Stimulated activated CD8-positive, alpha-beta memory T cell treated with anti-CD3 and anti-CD28 coated beads, Interleukin-4, amount 100 ng/mL, for 24 hours (primary cell): ENCODE measurements at regions not wholly inside any gene's neighbourhood (a gene's known extent, or its start where the extent isn't known, plus 50 kb on each side); places are given as distances from the start of the nearest gene placed in this dataset.

Experiments used
- DNase-seq: peaks from one replicate; pipeline ENCODE4 v3.0.0-alpha.2; 2020; ENCODE audit warnings: low read depth

DNA sequence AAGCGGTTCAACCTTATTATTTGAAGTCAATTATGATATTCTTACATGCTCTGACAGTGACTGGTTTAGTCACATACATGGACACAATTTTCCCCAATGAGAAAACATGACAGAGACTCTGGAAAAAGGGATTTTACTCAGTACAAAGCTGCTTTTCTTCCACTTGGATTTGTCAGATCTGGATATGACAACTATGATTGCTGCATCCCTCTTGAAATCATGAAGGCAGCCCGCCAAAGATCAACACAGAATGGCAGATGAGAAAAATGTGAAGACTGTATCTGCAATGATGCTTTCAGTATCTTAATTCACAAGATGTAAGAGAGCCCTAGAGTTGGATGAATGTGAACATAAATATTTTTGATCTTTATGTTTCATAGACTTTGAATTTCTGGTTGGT is 439.6 kb downstream of the CDH8 start:
- no peak for DNase-seq

DNA sequence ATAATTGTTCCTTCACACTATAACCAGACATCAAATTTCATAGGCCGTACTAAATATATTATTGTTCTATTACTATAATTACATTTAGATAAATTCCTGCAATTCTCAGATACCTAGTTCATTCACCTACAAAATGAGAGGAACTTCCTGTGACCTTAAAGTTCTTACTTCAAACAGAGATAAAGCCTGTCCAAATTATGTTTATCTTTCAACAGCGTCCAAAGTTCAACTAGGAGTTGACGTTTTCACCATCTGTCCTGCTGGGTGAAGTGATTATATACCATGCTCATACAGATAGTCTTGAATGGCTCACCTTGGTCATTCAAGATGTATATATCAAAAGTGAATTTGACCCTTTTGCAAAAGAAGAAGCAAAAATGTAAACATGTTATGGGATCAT is 440.6 kb downstream of the CDH8 start:
- DNase-seq: no peak

DNA sequence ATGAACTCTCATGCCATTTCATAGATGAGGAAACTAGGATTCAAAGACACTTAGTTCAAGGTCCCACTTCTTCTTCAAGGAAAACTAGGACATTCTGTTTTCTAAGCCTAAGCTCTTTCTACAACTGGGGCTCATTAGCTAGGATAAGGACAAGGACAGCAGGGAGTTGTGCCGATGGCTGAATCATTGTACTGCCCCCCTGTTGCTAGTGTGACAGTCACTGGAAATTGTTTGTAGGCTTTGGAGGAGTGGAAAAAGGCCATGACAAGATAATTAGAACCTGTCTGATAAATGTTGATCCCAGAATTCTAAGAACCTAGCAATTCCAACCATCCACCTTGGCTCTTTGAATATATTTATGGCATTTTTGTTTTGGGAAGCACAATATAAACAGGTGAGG is 445.7 kb downstream of the CDH8 start:
- DNase-seq: no peak

- DNase-seq: no peak
These were observed 448.7 kb downstream of the CDH8 start for GRCh38 chr16:61587526-61587925.

DNA sequence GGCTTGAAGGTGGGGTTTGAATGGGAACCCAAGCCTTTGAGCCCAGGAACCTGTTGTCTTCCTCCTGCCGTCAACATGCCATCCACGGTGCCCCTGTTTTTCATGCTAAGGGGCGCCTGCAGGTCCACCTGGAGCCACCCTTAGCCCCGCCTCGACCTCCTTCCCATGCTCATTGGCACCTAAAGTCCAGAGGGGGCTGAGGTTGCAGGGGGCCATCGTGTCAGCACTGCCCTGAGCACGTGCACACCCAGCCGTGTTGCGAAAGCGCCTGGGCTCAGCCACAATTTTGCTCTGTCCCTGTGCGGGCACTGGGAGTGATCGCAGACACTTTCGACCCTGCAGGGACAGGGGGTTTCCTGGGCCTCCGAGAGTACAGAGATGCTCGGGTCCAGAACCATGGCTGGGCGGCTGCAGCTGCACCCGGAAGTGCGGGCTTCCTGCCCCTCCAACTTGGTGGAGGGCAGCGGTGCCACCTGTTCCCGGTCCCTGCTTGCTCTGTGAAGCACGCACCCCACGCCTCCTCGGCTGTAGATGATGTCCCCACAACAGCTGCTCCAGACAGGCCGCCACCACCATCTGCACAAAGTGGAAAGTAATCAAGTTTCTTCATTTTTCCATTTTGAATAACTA is 454.7 kb downstream of the CDH8 start:
- DNase-seq: no peak

DNA sequence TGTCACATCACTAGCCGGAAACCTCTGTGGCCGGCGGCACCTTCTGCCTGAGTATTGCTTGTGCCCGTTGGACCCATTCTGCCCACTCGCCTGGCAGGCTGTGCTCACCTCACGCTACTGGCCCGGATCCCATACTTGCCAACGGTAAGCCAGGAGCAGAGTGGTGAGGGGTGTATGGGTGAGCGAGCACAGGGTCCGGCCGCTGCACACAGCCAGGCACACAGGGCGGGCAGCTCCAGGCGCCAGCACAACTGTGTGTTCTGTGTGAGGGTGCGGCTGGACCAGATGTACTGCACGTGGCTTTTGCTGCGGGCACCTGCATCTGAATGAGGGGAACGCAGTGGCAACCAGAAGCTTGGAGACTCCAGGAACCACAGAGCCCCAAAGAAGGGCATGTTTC is 455.7 kb downstream of the CDH8 start:
- DNase-seq: no peak

DNA sequence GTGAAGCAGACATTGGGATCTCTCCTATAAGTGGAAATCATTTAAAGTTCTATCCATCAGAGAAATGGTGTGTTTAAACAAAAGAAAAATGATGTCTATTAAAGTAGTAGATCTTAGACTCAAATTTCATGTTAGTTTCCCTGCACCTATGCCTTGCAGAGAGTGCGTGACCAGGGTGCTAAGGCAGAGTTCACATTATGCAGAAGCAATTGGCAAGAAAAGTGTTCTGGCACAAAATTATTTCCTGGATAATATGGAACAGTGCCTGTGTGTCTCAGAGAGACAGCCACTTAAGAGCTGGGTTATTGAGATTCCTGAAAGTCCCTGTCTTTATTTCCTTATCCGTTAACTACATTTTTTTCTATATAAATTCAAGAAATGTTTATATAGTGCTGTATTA is 457.0 kb downstream of the CDH8 start:
- DNase-seq: no peak

GRCh38 chr16:61576476-61576875 is 459.8 kb downstream of the CDH8 start:
- no peak for DNase-seq

- DNase-seq: no peak
These were observed 460.6 kb downstream of the CDH8 start for GRCh38 chr16:61575617-61576016.

GRCh38 chr16:61569028-61569427 is 467.2 kb downstream of the CDH8 start:
- DNase-seq: no peak

- DNase-seq: no peak
These were observed 471.5 kb downstream of the CDH8 start for GRCh38 chr16:61564716-61565115.

DNA sequence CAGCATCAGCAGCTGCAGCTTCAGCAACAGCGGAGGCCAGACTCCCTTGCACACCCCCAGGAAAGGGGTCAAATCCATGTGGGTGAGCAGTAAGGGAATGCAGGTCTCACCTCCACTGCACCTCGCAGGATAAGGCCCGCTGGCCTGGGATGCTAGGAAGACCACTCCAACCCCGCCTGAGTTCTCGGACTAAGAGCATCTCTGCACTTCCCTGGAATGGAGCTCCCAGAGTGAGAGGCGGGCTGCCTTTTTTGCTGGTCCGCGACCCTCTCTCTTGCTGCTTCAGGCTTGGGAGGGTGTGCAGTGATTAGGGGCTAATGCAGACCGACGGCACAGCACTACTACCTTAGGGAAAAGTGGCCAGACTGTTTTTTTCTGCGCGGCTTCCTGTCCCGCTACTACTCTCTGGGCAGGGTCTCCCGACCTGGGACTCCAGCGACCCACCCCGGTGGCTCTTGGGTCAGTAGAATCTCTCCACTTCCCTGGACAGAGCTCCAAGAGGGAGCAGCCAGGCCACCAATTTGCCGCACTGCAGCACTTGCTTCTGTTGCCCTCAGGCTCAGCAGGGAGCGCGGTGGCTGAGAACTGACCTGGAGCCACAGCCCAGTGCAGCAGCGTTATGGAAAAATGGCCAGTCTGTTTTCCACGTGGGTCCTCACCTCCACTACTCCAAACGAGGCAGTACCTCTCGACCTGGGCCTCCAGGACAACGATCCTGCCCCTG is 480.4 kb downstream of the CDH8 start:
- no peak for DNase-seq

DNA sequence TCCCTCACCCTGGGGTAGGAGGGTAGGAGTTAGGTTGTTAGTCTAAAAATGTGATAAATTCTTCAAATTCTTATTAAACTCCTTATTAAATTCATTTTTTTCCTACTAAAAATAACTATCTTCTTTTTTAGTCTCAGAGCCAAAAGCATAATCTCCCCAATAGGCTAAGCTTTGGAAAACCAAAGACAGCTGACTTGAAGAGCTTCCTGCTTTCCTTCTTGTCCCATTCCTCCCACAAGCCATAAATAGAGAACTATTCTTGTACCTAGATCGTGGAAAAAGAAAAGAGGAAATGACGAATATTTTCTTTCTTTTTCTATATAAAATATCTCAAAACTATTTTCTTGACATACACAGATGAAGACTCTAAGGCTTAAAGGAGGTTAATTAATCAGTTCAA is 486.9 kb downstream of the CDH8 start:
- no peak for DNase-seq

DNA sequence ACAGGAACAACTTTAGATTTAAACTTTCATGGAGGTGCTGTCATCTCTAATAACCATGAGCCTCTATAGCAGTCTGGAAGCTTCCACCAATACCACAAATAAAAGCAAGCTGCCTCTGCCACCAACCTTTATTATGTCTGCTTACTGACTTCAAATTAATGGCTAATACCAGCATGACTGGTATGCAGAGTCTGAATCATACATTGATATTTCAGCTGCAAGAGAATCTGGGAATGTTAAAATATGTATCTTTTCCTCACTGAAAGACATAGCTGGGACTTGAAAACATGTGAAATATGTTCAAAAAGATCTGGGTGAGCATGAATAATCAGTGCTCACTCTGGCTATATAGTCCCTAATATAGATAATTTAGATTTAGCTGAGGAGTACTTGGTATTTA is 488.6 kb downstream of the CDH8 start:
- DNase-seq: no peak

- no peak for DNase-seq
These were observed 492.1 kb downstream of the CDH8 start for GRCh38 chr16:61544165-61544564.

DNA sequence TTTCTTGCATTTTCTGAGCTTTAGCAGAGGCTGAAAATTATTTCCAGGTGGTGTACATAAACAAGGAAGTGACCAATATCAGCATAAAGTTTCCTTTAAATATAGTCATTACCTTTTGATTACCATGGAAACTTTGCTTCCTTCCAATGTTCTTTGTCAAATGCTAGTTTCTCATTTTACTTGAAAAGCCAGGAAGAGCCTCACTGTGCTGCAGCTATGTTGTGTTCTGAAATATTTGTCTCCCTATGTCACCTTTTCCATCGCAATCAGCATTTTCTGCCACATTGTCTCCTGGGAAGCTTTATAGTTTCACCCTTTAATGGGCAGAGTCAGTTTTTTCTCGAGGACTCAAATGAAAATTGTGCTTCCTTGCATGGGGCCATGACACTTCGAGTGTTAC is 496.0 kb downstream of the CDH8 start:
- no peak for DNase-seq

GRCh38 chr16:61530697-61531096 is 505.5 kb downstream of the CDH8 start:
- DNase-seq: no peak

DNA sequence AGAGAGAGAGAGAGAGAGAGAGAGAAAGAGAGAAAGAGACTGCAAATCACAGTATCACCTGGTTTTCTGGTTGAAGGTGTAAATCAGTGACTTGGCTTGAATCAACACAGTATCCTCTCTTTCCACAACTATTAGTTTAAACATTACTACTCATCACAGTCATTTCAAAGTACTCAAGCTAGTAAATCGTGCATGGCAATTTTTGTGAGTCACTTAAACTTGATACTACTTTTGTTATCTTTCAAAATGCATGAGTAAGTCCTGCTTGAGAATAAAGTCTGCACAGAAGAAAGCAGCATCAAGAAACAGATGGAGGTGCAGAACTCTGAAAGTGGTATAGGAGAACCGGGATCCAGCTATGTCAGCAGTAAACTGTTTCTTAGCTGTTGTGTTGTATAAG is 535.4 kb downstream of the CDH8 start:
- no peak for DNase-seq

GRCh38 chr16:61480250-61480649 is 556.0 kb downstream of the CDH8 start:
- DNase-seq: no peak

- DNase-seq: no peak
These were observed 564.5 kb downstream of the CDH8 start for GRCh38 chr16:61471737-61472136.

DNA sequence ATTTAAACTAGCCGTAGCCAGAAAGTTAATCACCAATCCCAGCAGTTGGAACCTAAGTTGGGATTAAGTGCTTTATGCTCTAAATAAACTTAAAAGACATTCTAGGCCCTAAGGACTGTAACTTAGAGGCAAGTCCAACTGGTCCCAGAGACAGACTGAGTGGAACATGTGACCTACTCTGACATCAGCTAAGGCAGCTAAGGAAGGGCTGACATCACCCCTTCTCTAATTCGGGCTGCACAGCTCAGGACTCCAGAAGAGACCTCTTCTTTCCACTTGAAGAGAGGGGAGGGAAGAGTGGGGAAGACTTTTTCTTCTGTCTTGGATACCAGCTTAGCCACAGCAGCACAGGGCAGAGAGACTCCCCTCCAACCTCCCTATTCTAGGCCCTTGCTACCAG is 565.2 kb downstream of the CDH8 start:
- DNase-seq: no peak

GRCh38 chr16:61465285-61465684 is 571.0 kb downstream of the CDH8 start:
- DNase-seq: no peak

- DNase-seq: no peak
These were observed 576.2 kb downstream of the CDH8 start for GRCh38 chr16:61460020-61460419.

DNA sequence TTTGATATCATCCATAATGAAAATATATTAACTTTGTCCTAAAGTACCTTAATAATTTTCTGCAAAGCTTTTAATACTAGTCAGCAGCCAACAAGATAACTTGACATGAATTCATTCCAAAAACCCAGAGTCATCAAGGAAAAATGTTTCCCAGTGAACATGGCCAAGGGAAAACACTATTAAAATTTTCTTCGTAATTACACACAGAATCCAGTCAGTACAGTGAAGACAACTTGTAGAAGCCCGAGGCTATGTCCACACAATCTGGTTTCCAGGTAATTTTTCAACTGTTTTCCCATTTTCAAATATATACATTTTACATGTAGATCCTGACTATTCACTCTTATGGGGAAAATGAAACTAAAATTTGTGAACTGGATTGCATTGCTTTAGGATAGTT is 600.9 kb downstream of the CDH8 start:
- DNase-seq: no peak
